ENCODE measurements at regions not wholly inside any gene's neighbourhood (a gene's known extent, or its start where the extent isn't known, plus 50 kb on each side); places are given as distances from the start of the nearest gene placed in this dataset.

GRCh38 chr14:22131749-22132476 is 457.1 kb downstream of the DAD1 start:
- Histone ChIP-seq H3K9me3 (peaks cover 0 to 6% (median 0%) of the 10 kb centered on the region in 3 donors), H3K4me1 (no peaks in the 10 kb centered on the region), H3K36me3 (no peaks in the 10 kb centered on the region), H3K4me3 (no peak overlapping the region), H3K27ac (no peak overlapping the region), H3K27me3 (no peaks in the 10 kb centered on the region)
- in situ Hi-C loops (cut with MboI; ENCODE audit: low sequenced_read_pairs in 4 of 4), result no loop called here
- no peak for ATAC-seq
- TF ChIP-seq, protein P1, sequence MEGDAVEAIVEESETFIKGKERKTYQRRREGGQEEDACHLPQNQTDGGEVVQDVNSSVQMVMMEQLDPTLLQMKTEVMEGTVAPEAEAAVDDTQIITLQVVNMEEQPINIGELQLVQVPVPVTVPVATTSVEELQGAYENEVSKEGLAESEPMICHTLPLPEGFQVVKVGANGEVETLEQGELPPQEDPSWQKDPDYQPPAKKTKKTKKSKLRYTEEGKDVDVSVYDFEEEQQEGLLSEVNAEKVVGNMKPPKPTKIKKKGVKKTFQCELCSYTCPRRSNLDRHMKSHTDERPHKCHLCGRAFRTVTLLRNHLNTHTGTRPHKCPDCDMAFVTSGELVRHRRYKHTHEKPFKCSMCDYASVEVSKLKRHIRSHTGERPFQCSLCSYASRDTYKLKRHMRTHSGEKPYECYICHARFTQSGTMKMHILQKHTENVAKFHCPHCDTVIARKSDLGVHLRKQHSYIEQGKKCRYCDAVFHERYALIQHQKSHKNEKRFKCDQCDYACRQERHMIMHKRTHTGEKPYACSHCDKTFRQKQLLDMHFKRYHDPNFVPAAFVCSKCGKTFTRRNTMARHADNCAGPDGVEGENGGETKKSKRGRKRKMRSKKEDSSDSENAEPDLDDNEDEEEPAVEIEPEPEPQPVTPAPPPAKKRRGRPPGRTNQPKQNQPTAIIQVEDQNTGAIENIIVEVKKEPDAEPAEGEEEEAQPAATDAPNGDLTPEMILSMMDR (IDR thresholded peaks at IDR 0.05 in 4 of 5, conservative IDR thresholded peaks at IDR 0.05 in 1 of 5), result no peak
- TF ChIP-seq POLR2A (IDR thresholded peaks at IDR 0.05), result no peak
- DNase-seq, result no peak
- intact Hi-C loops (cut with DNase I; ENCODE audit: low total_unique reads), result no loop called here

- in situ Hi-C loops (cut with MboI; ENCODE audit: low sequenced_read_pairs in 4 of 4), result no loop called here
These were observed 450.5 kb upstream of the OR4E1 start for GRCh38 chr14:22124073-22124613.

DNA sequence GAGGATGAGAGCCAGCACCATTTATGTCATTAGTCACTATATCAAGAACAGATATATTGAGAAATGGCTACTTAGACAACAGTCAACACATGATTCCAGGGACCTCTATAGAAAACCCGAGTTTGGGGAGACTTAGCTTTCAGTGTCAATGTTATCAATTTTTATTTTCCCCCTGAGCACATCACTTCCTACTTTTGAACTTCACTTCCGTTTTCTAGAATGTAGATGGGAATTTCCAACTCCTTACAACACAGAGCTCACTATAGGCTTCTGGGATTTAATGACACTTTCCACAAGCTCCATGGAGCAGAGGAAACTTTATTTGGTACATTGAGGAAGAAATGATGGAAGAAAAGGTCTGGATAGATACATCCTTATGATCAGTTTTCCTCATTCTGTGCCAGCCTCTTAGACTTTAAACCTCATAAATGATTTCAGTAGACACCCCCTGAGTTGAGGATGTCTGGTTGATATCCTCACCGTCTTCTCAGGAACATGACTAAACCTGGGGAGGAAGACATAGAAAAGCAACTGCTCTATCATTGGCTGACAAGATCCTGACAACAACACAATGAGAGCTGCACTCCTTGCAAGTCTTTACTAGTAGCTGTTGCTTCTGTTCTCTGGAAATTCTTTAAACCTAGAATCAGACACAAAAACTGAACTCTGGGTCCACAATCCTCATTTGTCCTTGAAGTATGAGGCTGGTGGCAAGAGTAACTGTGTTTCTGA is 449.4 kb upstream of the OR4E1 start:
- no peak for DNase-seq
- no peak for TF ChIP-seq POLR2A (IDR thresholded peaks at IDR 0.05)
- TF ChIP-seq, protein P1 (IDR thresholded peaks at IDR 0.05 in 4 of 5, conservative IDR thresholded peaks at IDR 0.05 in 1 of 5), result no peak
- H3K27me3 ChIP-seq, result no peaks in the 10 kb centered on the region

More at GRCh38 chr14:22124073-22124613, 450.5 kb upstream of the OR4E1 start:
- no peak for ATAC-seq
- no peaks in the 10 kb centered on the region for H3K4me1 ChIP-seq
- intact Hi-C loops (cut with DNase I; ENCODE audit: low total_unique reads), result no loop called here
- no peak for DNase-seq
- H3K36me3 ChIP-seq, result no peaks in the 10 kb centered on the region
- H3K27me3 ChIP-seq, result no peaks in the 10 kb centered on the region
- no peak for TF ChIP-seq POLR2A (IDR thresholded peaks at IDR 0.05)
- TF ChIP-seq, protein P1 (IDR thresholded peaks at IDR 0.05 in 4 of 5, conservative IDR thresholded peaks at IDR 0.05 in 1 of 5), result no peak
- no peak overlapping the region for H3K27ac ChIP-seq
- H3K9me3 ChIP-seq, result no peaks in the 10 kb centered on the region
- H3K4me3 ChIP-seq, result no peak overlapping the region

DNA sequence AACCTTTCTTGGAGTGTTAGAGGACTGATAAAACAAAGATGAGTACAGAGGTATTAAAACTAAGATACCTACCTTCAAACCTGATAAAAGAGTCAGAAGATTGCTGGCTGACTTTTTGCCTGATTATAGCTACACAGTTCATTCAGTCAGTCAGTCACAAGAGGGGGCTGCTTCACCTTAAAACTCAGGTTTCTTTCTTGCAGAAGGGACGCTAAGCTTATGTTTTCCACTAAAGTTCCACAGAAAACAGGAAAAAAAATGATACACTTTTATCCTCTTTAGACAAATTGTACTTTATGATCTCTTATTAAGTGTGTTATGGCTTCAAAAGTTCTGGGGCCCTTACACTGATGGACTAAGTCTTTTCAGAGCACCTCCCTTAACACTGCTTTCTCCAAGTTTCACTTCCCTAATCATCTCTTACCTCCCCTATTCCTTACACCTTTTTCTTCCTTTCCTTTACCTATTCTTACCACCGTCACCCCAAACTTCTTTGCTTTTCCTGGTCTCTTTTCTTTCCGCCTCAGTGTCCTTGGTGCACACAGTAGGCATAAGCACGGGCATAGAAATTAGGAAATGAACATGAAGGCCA is 448.7 kb upstream of the OR4E1 start:
- no peaks in the 10 kb centered on the region for H3K27me3 ChIP-seq
- in situ Hi-C loops (cut with MboI; ENCODE audit: low sequenced_read_pairs in 4 of 4), result no loop called here
- no peaks in the 10 kb centered on the region for H3K9me3 ChIP-seq
- no peak for DNase-seq
- no peak for TF ChIP-seq POLR2A (IDR thresholded peaks at IDR 0.05)
- TF ChIP-seq, protein P1 (IDR thresholded peaks at IDR 0.05 in 4 of 5, conservative IDR thresholded peaks at IDR 0.05 in 1 of 5), result no peak
- intact Hi-C loops (cut with DNase I; ENCODE audit: low total_unique reads), result no loop called here
- ATAC-seq, result no peak
- H3K36me3 ChIP-seq, result no peaks in the 10 kb centered on the region
- no peak overlapping the region for H3K4me3 ChIP-seq
- no peak overlapping the region for H3K27ac ChIP-seq
- no peaks in the 10 kb centered on the region for H3K4me1 ChIP-seq

More for the DNA sequence above, 449.4 kb upstream of the OR4E1 start:
- ATAC-seq, result no peak
- H3K27ac ChIP-seq, result no peak overlapping the region
- no peak overlapping the region for H3K4me3 ChIP-seq
- no peaks in the 10 kb centered on the region for H3K36me3 ChIP-seq
- H3K4me1 ChIP-seq, result no peaks in the 10 kb centered on the region
- intact Hi-C loops (cut with DNase I; ENCODE audit: low total_unique reads), result no loop called here
- in situ Hi-C loops (cut with MboI; ENCODE audit: low sequenced_read_pairs in 4 of 4), result no loop called here
- no peaks in the 10 kb centered on the region for H3K9me3 ChIP-seq
